ENCODE measurements at regions not wholly inside any gene's neighbourhood (a gene's known extent, or its start where the extent isn't known, plus 50 kb on each side); places are given as distances from the start of the nearest gene placed in this dataset.

- DNase-seq (ENCODE audit: low spot score), result no peak
These were observed 260.1 kb downstream of the ETS1 start for GRCh38 chr11:128327274-128327673.

GRCh38 chr11:128326791-128327190 lies 260.6 kb downstream of the ETS1 start:
- no peak for DNase-seq (ENCODE audit: low spot score)

- DNase-seq (ENCODE audit: low spot score), result no peak
These were observed 262.7 kb downstream of the ETS1 start for GRCh38 chr11:128324531-128325141.

DNA sequence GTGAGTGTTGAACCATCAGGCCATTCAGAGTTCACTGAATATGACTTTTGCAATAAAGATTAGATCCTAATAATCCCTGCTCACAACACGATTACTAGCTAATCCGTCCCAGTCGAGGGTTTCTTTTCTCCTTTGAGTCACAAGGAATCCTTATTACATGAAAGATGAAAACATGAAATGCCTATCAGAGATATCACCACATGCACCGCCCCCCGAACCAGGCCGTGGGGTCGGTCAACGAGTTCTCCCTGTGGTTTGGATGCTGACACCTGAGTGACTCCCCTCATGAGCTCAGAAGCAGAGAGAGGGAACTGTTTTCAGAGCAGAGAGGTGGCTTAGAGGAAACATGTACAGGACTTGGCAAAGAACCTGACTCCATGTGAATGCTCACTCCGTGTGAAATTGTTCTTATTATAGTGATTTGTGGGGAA lies 263.3 kb downstream of the ETS1 start:
- DNase-seq (ENCODE audit: low spot score), result no peak

DNA sequence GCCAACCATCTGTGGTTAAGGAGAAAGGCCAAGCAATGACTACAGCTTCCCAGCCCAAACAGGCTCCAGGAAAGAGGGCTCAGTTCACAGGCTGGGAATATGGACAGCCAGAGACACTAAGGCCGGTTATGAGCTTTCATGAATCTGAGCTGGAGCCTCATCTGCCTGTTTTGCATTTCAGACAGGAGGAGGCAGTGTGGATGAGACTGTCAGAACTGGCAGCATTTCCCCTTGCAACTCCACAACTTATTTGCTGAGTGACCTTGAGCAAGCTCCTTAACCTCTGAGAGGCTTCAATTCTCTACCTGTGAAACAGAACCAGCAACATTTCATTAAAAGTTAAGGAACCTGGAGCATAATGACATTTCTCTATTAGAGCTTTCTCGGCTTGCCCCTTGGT lies 264.0 kb downstream of the ETS1 start:
- DNase-seq (ENCODE audit: low spot score), result no peak

DNA sequence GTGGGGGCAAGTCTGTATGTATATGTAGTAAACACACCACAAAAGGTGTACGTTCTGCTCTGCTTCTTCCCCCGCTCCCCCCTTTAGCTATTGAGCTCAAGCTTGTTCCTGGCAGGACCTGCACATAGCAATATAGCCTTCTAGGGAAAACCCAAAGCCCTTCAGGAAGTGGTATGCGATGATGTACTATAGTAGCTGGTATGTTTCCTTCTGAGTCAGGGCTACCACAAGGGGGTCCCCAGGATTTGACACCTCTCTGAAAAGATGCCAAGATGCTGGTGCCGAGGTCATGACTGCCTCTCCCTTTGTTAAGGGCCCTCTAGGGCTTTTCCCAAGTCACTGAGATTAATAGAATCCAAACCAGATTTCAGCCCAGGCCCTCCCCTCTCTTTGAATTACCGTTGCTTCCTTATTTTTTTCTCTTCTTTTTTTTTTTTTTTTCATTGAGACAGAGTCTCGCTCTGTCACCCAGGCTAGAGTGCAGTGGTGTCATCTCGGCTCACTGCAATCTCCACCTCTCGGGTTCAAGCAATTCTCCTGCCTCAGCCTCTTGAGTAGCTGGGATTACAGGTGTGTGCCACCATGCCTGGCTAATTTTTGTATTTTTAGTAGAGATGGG lies 268.4 kb downstream of the ETS1 start:
- DNase-seq (ENCODE audit: low spot score), result no peak

DNA sequence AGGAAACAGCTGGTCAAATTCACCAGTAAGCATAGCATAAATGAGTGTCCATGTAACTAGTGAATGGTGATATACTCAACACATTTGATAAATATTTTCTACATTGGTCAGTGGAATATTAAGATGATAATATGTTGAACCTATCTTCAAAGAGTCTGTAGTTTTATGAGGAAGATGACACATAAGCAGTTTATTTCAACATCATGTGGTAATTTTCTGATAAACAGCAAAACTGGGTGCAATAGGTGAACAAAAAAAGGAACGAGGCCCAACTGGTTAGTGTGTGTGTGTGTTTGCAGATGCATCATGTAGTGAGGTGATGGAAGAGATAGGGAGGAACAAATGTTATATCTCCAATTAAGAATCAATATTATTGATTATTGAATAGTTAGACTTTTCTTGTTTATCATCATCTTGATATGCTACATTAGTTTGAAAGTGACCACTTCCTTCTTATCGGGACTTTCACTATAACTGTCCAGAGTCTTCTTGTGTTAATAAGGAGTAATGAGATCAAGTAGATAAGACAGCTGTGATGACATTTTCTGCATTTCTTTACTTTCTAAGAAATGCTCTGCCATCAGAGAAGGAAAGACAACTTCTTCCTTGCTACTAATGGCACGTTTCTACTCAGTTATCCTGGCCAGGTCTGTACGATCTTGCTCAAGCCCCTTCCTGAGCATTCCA lies 270.7 kb downstream of the ETS1 start:
- no peak for DNase-seq (ENCODE audit: low spot score)

DNA sequence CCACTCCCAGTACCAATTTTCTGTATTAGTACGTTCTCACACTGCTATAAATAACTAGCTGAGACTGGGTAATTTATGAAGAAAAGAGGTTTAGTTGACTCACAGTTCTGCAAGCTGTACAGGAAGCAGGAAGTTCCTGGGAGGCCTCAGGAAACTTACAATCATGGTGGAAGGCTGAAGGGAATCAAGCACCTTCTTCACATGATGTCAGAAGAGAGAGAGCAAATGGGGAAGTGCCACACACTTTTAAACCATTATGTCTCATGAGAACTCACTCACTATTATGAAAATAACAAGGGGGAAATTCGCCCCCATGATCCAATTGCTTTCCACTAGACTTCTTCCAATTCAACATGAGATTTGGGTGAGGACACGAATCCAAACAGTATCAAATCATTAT lies 271.4 kb downstream of the ETS1 start:
- no peak for DNase-seq (ENCODE audit: low spot score)

- no peak for DNase-seq (ENCODE audit: low spot score)
These were observed 273.4 kb downstream of the ETS1 start for GRCh38 chr11:128313931-128314330.

DNA sequence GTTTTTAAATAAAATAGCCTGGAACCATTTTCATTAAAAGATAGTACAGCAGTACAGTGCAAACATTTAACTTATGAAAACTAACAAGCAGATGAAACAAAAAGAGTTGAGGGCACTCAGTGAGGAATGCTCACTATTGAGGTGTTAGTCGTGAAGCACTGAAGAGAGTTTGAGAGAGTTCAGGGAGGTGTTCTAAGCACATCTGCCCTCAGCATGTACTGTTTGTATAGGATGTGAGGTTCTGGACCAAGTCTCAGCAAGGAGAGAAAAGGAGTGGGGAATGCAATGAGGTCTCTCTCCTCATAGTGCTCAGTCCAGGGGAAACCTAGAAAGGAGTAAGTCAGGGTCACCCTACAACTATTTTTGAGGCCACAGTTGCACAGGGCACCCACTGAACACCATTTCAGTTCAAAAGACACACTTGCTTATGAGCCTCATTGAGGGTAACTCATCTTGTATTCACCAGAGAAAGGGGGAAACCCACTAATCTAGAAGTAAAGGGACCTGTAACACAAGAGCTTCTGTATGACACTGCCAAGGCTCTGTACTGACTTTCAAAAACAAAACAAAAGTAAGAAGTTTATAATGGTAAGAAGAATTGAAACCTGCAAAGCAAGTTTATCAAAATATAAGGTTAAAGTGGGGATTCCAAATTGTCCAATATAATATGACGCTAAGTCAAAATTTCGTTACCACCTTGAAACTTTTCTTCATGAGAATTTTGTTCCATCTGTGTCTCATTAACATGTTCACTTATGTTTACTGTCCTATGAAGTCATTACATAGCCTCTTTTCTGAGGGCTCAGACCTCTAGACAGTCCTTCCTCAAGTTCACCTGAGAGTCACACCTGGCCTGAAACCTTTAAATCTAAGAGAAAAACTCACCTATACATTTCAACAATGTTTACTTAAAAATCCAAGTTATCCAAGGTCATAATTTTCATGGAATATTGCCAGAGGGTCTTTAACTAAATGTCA lies 275.3 kb downstream of the ETS1 start:
- no peak for DNase-seq (ENCODE audit: low spot score)

GRCh38 chr11:128310676-128311445 lies 276.5 kb downstream of the ETS1 start:
- no peak for DNase-seq (ENCODE audit: low spot score)

DNA sequence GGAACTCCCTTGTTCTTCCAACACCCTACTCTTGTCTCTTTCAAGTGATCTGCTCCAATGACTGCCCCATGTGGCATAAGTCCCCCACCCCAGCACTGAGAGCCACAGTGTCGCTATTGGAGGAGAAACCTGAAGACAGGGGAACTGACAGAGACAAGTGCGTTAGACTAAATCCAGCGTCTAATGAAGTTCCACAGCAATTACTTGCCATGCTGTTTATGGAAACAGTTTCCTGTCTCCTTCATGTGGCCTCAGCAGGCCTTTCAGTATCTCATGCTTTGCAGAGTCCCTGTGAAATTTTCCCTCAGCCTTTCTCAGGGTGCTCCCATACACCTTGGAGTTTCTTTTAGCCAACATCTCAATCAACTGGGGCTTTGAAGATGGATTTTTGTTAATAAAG lies 277.4 kb downstream of the ETS1 start:
- no peak for DNase-seq (ENCODE audit: low spot score)

DNA sequence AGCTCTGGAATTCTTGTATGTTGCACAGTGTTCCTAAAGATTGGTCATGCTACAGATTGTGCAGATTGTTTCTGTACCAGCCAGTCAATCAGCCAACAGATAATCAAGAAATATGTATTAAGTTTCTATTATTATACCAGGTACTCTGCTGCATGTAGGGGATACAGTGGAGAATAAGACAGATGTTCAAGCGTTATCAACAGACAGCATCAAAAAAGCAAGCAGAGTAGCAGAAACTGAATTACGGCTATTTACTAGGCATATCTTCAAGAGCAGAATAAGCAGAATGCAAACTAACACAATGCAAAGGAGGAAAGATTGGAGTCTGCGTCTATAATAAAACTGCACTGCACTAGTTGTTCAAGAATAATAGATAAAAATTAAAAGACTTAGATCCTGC lies 278.6 kb downstream of the ETS1 start:
- no peak for DNase-seq (ENCODE audit: low spot score)

- DNase-seq (ENCODE audit: low spot score), result no peak
These were observed 281.8 kb downstream of the ETS1 start for GRCh38 chr11:128305588-128305987.

DNA sequence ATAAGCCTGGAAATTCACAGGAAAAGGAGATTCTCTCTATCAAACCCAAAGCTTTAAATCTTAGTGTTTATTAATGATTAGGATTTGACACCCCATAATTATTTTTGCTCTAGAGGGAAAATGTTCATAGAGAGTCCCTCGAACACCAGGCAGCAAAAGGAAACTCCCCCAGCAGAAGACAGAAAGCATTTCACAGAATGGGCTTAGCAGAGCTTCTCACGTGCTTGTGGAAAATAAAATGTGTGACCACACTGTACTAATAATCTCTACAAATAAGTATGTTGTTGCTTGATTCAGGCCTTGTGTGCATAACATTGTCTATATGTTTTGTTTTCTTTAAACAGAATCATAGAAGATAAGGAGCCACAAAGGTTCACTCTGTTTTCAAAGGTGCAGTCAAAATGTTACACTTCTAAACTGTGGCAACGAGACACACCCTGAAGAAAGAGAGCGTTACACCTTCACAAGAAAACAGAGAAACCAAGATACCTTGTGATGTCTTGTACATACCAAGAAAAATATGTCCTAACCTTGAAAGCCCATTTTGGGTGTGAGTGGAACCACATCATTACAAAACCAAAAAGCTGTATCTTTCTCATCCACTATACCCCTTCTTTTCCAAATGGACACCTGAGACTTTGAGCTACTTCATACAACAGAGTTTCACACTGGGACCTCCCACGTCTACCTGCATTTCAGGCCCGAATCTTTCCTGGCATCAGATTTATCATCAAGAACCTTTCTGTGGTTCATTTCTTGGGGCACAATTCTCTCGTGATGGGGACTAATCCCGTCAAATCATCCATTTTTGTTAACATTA lies 282.5 kb downstream of the ETS1 start:
- no peak for DNase-seq (ENCODE audit: low spot score)

GRCh38 chr11:128304116-128304515 lies 283.2 kb downstream of the ETS1 start:
- DNase-seq (ENCODE audit: low spot score), result no peak

DNA sequence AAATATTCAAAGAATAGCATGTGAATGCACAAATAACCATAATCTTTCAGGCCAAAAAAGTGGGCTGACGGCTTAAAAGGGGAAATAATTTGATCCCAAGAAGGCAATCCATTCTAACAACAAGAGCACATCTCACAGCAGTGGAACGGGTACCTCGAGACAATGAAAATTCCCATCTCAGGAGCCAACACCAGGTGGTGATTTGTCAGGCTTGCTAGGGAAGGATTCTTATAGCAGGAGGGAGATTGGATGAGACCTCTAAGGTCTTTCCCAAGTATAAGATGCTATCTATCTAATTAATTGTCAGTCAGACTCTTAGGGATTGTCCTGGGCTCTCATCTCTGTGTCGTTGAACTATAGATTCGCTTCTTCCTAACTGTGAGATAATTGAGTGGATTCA lies 284.0 kb downstream of the ETS1 start:
- DNase-seq (ENCODE audit: low spot score), result no peak

GRCh38 chr11:128302425-128303186 lies 284.8 kb downstream of the ETS1 start:
- no peak for DNase-seq (ENCODE audit: low spot score)

DNA sequence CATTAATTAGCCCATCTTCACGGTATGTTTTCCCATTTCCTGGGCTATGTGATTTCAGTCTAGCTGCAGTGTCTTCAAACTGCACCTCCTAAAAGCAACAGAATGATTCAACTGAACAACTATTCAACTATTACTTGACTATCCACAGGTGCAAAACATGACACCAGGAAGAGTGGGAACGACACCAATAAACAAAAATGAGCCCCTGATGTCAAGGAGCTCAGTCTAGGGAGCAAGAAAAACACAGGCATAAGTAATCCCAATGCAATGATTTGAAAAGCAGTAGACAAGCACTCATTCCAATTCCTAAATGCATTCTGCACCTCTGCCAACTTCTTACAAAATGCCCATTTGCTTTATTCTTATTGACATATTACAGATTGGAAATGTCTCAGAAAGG lies 285.6 kb downstream of the ETS1 start:
- DNase-seq (ENCODE audit: low spot score), result no peak

DNA sequence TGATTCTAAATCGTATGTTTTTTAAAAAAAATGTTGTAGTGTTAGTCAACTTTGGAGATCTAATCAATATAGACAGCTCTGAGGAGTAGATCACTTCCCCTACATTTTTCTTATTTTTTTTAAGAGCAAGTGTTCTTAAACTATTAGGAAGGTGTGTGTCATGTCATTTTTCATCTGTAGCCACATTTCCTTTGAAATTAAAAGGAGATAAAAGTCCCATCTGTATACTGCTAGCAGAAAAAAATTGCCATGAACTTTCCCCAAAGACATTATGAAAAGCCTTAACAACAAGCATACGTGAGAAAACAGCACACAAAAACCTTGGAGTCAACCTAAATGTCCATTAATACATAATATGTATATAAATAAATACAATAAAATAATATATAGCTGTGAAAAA lies 286.6 kb downstream of the ETS1 start:
- DNase-seq (ENCODE audit: low spot score), result no peak
